ENCODE measurements at regions not wholly inside any gene's neighbourhood (a gene's known extent, or its start where the extent isn't known, plus 50 kb on each side); places are given as distances from the start of the nearest gene placed in this dataset.

GRCh38 chr1:239261521-239261920 lies 124.8 kb upstream of the CHRM3 start:
- TF ChIP-seq CREM (IDR thresholded peaks at IDR 0.05; ENCODE audit: low read depth): no peak
- no peak for TF ChIP-seq ZBTB33 (CRISPR knock-in tag; IDR thresholded peaks at IDR 0.05)
- no peak for TF ChIP-seq REST (IDR thresholded peaks at IDR 0.05; ENCODE audit: borderline replicate concordance)
- TF ChIP-seq REST (CRISPR knock-in tag; IDR thresholded peaks at IDR 0.05; ENCODE audit: low read depth): no peak
- TF ChIP-seq MAFK (IDR thresholded peaks at IDR 0.05; ENCODE audit: low read length): no peak
- TF ChIP-seq HDGF (IDR thresholded peaks at IDR 0.05): no peak
- TF ChIP-seq TAF1 (IDR thresholded peaks at IDR 0.05; ENCODE audit: control insufficient read depth, extremely low read depth, insufficient read depth, low read length, severe bottlenecking): no peak
- no peak for TF ChIP-seq ZNF384 (IDR thresholded peaks at IDR 0.05; ENCODE audit: low read depth, low read length)
- no peak for TF ChIP-seq ZNF143 (CRISPR knock-in tag; IDR thresholded peaks at IDR 0.05)
- no peak for TF ChIP-seq NFYB (IDR thresholded peaks at IDR 0.05; ENCODE audit: extremely low read depth, insufficient read length)
- TF ChIP-seq ZNF639 (CRISPR knock-in tag; conservative IDR thresholded peaks at IDR 0.05 in 1 of 2, IDR thresholded peaks at IDR 0.05 in 1 of 2): no peak
- TF ChIP-seq PHB2 (IDR thresholded peaks at IDR 0.05; ENCODE audit: low read depth): no peak
- TF ChIP-seq FOXA3 (CRISPR knock-in tag; conservative IDR thresholded peaks at IDR 0.05 in 1 of 2, IDR thresholded peaks at IDR 0.05 in 1 of 2): no peak

Data from K562 (cell line).